SK-N-MC (cell line): ENCODE measurements at regions not wholly inside any gene's neighbourhood (a gene's known extent, or its start where the extent isn't known, plus 50 kb on each side); places are given as distances from the start of the nearest gene placed in this dataset.

ENCODE experiments used
- EZH2 ChIP-seq: fragments of 200-600 bp; sonication (generic); IDR thresholded peaks from one replicate; pipeline ENCODE4 v1.6.1; 2017; ENCODE audit warnings: antibody characterized with exemption
- FOXP2 ChIP-seq: optimal IDR thresholded peaks from 2 replicates; pipeline ENCODE3; 2011; ENCODE audit warnings: mild to moderate bottlenecking, moderate library complexity; ENCODE audit not compliant: insufficient read depth; ENCODE audit errors: extremely low read length, control extremely low read depth
- POLR2AphosphoS5 ChIP-seq: IDR thresholded peaks from 2 replicates; pipeline ENCODE4 v1.6.1; 2012; ENCODE audit warnings: mild to moderate bottlenecking, low read depth, low read length, borderline replicate concordance

- TF ChIP-seq POLR2AphosphoS5, result no peak
- TF ChIP-seq EZH2, result no peak
- no peak for TF ChIP-seq FOXP2
Measured at GRCh38 chr17:6276711-6277110, 158.2 kb downstream of the AIPL1 start.
